22Rv1 (cell line): ENCODE measurements at regions not wholly inside any gene's neighbourhood (a gene's known extent, or its start where the extent isn't known, plus 50 kb on each side); places are given as distances from the start of the nearest gene placed in this dataset.
"Not testable (repeated sequence)": the region's sequence is repeated elsewhere in the genome, so short reads cannot be mapped to it uniquely, and the experiment has no call there.

Experiments
- H3K27ac ChIP-seq: fragments of 450-650 bp; 2 replicates; pipeline ENCODE4 v1.5.1; 2017
- CTCF ChIP-seq: fragments of 450-650 bp; IDR thresholded peaks from 2 replicates; pipeline ENCODE4 v1.5.1; 2017; ENCODE audit warnings: mild to moderate bottlenecking
- ZFX ChIP-seq: fragments of 450-650 bp; IDR thresholded peaks from 2 replicates; pipeline ENCODE4 v1.6.1; 2017; ENCODE audit warnings: antibody characterized with exemption, borderline replicate concordance

DNA sequence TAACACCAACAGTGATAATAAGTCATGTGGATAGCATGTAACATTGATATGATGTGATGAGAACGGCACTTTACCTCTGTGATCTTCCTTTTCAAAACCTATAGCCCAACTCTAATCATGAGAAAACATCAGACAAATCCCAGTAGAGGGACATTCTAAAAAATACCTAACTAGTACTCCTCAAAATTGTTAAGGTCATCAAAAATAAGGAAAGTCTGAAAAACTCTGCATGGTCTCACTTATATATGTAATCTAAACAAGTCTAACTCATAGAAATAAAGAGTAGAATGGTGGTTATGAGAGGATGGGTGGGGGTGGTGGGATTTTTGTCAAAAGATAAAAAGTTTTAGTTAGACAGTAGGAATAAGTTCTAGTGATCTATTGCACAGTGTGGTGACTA, 243.9 kb upstream of the GRIA3 start:
- H3K27ac ChIP-seq = no peak overlapping the region
- no peak for TF ChIP-seq ZFX

DNA sequence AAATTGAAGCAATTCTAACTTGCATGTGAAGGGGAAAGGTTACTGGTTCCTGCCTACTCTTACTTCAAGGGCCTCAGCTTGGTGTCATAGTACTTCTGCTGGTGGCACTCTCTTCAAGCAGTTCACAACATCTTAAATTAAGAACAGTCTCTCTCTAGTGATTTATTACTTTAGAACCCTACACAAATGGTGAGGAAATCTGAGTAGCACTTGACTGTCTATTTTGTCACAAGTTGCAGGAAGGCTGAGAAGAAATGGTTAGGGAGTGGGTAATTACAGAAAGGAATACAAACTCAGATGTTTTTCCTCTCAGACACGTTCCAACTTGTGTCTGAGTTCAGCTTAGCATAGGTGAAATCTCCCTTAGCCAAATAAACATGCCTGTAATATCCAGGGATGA, 242.3 kb upstream of the GRIA3 start:
- TF ChIP-seq CTCF (no peak), ZFX (no peak)

GRCh38 chrX:122943918-122944317, 240.2 kb upstream of the GRIA3 start:
- no peak overlapping the region for H3K27ac ChIP-seq
- TF ChIP-seq ZFX (no peak), CTCF (no peak)

More for the DNA sequence above, 242.3 kb upstream of the GRIA3 start:
- no peak overlapping the region for H3K27ac ChIP-seq

- no peak for TF ChIP-seq ZFX
- TF ChIP-seq CTCF = no peak
- H3K27ac ChIP-seq = no peak overlapping the region
Measured at GRCh38 chrX:122945328-122945727, 238.8 kb upstream of the GRIA3 start.

DNA sequence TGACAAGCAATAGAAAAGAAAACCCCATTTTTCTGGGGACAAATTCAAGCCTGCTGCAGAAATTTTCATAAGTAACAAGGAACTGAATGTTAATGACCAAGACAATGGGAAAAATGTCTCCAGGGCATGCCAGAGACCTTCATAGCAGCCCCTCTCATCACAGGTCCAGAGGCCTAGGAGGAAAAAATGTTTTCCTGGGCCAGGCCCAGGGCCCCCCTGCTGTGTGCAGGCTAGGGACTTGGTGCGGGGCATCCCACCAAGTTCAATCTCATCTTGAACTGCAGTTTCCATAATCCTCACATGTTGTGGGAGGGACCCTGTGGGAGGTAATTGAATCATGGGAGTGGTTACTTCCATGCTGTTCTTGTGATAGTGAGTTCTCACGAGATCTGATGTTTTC, 211.5 kb upstream of the GRIA3 start:
- no peak for TF ChIP-seq CTCF
- TF ChIP-seq ZFX = no peak
- H3K27ac ChIP-seq = no peak overlapping the region

- TF ChIP-seq CTCF (no peak), ZFX (no peak)
Measured at GRCh38 chrX:122982521-122982920, 201.6 kb upstream of the GRIA3 start.

GRCh38 chrX:123002844-123003243, 181.2 kb upstream of the GRIA3 start:
- not testable (repeated sequence) for H3K27ac ChIP-seq

More at GRCh38 chrX:122982521-122982920, 201.6 kb upstream of the GRIA3 start:
- no peak overlapping the region for H3K27ac ChIP-seq

- no peak for TF ChIP-seq CTCF
- no peak for TF ChIP-seq ZFX
- no peak overlapping the region for H3K27ac ChIP-seq
Measured at GRCh38 chrX:123013141-123013540, 170.9 kb upstream of the GRIA3 start.
